HG03439 (cell line): ENCODE measurements at regions not wholly inside any gene's neighbourhood (a gene's known extent, or its start where the extent isn't known, plus 50 kb on each side); places are given as distances from the start of the nearest gene placed in this dataset.

Experiments used
- ATAC-seq: cut with Tn5 transposase; IDR thresholded peaks from one replicate; pipeline ENCODE4 v1.9.1; 2021; ENCODE audit warnings: mild to moderate bottlenecking, moderate library complexity; ENCODE audit not compliant: unreplicated experiment

DNA sequence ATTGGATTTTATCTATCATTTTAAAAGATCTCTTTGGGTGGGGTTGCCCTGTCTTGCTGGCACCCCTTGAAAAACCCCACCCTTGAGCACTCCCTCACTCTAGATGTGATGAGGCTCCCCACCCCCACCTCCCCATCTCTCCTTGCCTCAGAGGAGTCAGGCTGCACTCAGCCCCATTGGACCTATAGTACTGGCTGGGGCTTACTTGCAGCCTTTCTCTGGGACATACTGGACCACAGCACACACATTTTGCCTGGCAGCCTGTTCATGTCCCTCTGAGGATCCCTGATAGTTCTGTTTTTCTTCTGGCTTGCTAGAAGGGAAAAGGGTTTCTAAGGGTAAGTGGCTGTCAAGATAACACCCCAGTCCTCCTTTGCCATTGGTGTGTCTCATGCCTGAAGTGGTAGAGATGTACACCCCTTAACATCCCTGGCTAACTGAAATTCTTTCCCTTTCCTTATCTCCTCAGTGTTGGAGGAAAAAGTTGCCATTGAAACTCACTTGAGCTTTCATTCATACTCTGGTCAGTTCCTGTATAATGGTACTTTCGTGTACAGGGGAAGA is 553.4 kb upstream of the CITED2 start:
- ATAC-seq = no peak

DNA sequence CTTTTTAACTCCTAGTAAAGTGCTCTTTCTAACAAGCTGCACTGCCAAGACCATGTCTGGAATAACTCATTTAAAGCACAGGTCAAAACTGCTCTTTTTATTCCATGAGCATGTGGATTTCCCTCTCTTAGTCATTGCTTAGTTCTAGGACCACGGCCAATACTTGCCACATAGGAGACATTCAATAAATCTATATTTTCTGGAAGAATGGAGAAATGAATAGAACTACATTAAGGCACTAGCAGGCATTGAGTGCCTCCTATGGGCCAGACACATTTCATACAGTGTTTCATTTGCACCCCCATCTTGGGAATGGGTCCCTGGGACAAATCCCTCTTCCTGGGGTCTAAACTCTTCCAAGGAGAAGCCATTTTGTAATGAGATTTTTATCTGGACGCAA is 552.8 kb upstream of the CITED2 start:
- no peak for ATAC-seq

DNA sequence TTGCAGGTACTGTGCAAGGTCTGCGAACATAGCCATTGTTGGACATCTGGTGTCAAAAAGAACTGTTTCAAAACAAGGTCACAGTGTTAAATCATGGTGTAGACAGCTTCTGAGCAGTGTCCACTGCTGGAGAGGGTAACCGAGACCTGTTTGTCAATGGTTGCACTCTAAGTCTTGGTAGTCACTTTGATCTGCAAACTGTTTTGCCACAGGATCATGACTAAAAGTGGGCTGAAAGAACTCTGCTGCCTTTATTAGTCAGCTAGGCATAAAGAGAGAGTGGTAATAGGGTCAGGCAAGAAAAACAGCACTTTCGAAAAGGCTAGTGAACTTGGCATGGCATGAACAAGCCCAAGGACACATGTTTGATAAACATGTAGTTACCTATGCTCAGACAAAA is 552.3 kb upstream of the CITED2 start:
- no peak for ATAC-seq

DNA sequence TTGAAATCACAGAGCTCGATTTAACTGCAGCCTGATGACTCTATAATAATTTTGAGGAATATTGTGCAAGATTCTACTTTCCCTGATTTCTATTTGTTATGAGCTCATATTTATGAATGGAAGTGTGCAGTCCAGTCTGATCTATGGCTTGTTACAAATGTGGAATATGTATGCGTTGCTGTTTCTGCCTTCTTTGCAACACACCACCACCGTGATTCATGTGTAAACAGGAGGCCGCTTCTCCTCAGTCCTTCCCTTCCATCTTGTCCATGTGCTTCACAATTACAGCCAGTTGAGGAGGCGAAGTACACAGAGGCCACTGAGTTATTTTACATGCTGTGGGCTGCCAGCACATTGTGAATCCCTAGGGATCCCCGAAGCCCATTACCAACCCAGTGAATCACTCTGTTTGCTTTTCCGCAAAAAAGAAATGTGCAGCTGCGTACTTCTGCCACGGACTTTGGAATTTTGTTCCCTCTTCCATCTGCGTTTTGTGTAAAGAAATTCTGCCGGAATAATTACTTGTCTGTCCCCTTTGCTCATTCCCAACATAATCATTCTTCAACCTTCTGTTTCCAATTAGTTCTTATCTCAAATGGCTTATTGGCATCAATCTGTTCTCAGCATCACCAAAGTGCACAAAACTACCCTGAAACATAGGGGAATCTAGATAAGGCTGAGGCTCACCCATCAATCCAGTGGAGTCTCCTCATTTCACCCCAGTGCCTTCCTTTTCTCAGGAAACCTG is 551.6 kb upstream of the CITED2 start:
- no peak for ATAC-seq

DNA sequence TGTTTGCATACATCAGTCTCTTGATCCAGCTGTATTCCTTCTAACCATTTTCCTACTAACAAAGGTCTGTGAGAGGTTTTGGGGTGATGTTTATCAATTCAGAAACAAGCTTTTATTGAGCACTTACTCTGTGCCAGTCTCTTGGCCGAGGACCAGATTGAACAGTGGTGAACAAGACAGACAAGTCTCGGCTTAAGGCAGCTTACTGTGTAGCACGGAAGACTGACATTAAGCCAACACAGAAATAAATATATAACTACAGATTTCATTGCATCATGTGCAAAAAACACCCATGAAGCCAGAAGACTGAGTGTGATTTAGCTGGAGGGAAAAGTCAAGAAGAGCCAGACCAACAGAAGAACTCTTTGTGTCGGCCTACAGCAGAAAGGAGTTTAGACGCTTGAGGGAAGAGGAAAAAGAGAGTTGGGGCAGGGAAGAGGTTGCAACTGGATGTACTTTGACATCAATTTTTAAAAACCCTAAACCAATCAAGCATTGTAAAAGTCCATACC is 549.6 kb upstream of the CITED2 start:
- no peak for ATAC-seq

DNA sequence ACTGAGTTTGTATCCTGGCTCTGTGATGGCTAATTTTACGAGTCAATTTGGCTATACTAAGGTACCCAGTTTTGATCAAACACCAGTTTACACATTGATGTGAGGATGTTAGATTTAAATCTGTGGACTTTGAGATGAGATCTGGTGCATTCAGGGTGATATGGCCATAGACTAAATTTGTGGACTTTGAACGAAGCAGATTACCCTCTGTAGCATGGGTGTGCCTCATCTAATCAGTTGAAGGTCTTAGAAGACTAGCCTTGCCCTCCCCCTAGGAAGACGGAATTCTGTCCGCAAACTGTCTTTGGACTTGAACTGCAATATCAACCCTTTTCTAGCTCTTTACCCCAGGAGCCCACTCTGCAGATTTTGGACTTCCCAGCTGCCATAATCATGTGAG is 547.8 kb upstream of the CITED2 start:
- no peak for ATAC-seq

DNA sequence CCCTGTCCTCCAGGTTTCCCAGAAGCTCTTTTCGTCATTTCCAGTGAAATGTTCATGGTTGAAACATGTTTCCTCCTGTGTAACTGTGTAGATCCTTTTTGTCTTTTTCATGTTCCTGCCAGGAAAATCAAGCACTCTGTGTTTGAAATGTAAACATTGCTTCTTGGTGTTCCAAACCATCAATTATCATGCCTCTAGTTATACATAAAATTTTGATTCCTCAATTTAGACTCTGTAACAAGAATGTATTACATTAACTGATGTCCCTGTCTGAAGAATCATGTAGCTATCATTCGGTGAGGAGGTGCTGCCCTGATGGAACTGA is 546.3 kb upstream of the CITED2 start:
- ATAC-seq = no peak

DNA sequence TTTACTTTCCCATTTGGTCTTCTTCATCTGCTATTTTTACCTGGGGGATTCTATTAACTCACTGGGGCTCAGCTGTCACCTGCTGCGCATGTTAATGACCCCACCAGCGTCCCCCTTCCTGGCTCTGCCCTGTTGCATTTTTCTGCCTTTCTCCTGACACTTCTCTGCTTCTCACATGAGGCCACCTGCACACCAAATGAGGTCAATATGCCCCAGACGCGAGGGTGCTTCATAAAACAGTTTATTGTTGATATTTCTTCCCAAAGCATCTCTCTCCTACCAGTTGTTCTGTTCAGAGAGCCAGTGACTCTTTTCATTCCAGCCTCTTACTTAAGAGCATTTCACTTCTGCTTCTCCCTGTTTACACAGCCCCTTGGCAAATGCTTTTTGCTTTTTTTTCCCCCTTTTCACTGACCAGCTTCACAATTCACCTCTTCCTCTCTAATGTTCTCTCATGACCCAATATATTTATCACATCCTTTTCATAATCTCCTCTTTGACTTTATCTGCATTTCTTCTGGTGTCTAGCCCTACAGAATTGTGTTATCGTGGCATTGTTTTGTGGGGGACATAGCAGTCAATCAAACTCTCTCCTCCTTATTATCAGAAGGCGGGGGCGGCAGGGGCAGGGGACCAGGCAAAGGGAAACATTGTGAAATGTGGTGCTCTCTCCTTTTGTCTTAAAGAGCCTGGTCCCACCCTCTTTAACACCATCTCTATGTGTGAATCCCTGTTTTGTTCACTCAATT is 545.8 kb upstream of the CITED2 start:
- ATAC-seq = no peak

DNA sequence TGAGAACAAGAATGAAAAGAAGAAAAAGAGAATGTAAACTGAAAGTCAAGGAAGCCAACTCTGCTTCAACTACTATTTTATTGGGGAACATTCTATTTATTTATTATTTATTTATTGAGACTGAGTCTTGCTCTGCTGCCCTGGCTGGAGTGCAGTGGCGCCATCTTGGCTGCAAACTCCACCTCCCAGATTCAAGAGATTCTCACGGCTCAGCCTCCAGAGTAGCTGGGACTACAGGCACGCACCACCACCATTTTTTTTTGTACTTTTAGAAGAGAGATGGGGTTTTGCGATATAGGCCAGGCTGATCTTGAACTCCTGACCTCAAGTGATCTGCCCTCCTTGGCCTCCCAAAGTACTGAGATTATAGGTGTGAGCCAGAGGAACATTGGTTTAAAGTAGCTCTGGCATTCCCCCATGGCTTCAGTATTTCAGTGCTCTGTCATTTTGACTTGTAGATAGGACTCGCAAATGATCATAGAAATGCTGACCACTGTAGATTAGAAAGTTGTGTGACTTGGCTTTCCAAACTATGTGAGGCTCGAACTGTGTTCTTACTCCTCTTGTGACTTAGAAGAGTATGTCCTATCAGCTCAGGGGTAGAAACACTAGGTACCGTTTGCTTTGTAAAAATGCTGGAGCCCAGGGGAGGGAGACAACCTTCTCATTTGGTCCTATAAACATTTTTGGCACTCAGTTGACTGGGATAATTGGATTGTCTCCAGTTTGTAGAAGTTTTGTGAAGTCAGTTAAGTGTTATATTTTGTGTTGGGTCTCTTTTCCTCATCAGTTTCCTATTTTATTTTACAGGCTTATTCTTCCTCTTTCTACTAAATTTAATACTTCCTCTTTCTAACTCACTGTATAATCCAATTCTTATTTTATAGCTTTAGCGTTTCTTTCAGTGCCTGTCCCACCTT is 544.9 kb upstream of the CITED2 start:
- ATAC-seq = no peak

DNA sequence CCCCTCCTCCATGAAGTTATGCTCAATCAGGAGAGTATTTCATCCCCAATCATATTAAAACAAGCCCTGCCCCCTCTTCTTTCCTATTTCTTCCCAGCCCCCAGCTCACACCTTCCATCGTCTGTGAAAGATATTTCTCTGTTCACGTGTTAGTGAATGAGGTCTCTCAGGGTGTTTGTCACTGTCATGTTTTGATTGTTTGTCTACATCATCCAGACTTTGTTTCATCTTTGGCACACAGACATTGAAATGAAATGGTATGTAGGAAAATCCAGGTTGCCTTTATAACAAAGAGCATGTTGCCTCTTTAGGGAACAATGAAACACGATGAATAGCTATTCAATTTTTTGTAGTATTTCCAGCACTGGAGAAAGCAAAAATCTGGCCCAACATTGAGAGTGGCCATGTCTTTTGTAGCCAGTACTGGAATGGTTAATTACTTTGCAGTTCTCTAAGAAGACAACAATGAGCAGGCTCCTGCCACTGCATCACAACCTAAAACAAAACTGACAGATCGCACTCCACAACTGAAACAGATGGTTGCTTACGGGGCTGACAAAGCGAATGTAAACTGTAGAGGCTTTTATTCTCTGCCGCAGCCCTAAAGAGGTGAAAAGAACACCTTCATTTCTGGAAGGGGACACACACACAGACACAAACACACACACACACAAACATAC is 543.6 kb upstream of the CITED2 start:
- no peak for ATAC-seq

DNA sequence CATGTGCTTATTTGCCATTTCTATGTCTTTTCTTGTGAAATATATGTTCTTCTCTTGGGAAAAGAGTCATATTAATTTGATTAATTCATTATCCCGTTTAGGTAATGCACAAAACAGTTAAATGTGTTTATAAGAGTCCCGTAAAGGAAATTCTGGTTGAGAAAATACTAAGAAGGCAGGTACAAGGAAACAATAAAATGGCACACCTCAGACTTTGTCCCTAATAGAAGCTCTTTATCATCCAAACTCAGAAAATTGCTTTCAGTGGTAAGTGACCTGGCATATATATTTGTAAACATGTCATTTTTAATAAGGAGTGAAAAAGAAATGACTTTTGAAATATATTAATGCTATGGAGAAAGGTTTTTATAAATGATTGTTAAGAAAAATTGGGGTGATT is 540.5 kb upstream of the CITED2 start:
- ATAC-seq = no peak

DNA sequence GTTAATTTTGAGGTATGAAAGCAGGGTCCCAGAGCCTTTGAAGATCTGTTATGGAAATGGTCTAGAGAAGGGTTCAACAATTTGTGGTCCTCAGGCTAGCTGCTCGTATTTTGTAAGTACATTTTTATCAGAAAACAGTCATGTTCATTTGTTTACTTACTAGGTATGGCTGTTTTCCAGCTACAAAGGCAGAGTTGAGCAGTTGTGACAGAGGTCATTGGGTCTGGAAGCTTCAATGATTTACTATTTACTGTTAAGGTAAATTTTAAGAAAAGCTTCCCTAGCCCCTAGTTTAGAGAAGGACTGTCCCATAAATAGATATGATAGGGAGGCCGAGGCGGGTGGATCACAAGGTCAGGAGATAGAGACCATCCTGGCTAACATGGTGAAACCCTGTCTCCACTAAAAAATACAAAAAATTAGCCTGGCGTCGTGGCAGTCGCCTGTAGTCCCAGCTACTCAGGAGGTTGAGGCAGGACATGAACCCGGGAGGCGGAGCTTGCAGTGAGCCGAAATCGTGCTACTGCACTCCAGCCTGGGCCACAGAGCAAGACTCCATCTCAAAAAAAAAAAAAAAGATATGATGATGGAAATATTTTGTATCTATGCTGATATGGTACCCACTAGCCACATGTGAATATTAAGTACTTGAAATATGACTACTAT is 538.4 kb upstream of the CITED2 start:
- ATAC-seq = no peak

DNA sequence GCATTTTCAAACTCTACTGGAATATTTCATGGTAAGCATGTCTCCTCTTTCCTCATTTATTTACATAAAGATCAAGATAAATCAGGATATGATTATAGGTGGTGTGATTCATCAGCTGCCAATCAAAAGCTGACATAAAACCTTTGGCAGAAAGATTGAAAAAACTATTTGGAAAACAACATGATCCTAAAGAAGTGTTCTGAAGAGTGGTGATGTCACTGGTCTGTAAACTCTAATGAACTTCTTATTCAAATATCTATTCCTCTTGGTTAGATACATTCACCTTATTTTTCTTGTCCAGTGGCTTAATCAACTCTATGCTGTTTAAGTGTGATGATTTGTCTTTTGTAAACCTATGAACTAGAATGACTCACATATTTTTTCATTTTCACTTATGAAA is 535.5 kb upstream of the CITED2 start:
- ATAC-seq = no peak

DNA sequence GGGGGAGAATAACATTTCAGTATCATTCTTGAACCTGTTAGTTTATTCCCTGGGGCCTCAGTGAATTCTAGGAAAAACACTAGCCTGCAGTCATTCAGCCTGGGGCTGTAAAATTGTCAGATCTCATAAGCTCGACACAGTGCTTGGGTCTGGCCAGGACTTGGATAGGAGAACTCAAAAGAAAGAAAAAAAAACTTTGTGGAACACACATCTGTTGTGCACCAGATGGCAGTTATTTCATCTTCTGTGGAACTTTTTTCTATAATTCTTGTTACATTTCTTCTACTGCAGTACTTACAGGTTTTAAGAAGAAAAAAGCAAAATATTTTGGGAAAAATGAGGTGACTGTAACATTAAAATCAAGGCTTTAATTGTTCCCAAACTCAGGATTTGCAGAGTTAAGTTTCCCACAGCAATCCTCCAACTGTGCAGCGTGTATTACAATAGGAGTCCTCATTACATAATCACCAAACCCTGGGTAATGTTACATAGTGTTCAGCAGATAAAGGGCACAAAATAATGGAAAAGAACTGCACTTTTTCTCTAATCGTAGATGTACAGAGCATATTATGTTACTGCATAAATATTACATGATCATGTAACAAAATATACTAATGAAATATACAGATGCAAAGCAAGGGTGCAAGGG is 531.1 kb upstream of the CITED2 start:
- no peak for ATAC-seq

DNA sequence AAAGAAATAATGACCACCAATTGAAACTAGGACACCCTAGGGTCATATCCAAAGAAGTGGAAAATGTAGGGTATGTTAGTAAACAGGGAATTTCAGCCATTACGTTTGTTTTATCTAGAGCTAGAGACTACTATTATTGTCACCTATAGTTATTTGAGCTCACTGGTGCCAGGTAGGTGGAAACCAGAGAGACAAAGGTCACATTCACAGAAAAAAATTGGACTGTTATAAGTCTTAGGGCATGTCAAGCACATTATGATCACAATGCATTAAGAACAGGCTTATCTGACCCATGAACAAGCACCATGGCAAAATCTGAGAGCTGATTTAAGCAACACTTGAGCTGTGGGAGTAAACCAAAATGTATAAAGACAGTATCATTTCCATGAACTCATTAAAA is 530.1 kb upstream of the CITED2 start:
- no peak for ATAC-seq

DNA sequence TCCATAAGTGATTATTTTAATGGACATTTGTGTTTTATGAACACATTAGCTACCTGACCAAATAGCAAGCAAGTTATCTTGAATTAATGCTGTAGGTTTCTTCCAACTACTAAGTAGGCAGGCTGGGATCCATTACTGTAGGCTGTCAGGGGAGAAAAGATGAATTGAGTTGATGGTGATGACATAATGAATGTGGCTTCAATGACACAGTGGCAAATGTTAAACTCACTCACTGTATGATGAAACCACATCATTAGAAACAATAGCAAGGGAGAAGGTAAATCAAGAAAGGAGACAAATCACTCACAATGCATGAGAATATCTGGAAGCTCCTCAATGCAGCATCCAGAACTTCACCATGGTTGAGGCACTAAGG is 529.7 kb upstream of the CITED2 start:
- no peak for ATAC-seq

DNA sequence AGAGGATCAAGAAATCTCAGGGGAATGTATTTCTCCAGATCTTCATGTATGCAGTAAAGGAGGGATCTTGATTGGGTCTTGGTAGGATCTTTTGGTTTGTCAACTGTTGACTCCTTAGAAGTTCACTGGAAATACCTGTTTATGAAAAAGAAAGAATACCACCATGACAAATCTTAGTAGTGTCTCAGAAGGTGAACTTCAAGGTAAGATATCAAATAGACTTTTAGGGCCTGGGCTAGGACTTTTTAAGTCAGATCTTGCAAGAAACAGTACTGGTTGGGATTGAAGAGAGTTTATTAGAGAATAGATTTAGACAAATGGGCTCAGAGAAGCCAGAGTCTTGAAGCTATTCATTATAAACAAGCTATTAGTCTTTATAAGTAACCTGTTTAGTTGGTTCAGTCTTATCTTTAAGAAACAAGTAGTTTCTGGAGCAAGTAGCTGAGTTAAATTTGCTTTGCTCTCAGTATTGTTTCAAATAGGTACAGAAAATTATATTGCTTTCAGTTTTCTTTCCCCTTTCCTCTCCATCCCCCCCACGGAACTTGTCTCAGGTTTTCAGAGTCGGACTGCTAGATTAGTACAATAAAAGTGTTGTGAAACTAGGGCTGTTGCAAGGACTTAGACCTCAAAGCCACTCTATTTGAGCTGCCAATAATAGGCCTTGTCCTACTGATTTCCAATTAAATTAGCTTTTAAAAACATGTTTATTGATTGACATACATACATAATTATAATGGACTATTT is 529.1 kb upstream of the CITED2 start:
- peak; percentile 97 for ATAC-seq

DNA sequence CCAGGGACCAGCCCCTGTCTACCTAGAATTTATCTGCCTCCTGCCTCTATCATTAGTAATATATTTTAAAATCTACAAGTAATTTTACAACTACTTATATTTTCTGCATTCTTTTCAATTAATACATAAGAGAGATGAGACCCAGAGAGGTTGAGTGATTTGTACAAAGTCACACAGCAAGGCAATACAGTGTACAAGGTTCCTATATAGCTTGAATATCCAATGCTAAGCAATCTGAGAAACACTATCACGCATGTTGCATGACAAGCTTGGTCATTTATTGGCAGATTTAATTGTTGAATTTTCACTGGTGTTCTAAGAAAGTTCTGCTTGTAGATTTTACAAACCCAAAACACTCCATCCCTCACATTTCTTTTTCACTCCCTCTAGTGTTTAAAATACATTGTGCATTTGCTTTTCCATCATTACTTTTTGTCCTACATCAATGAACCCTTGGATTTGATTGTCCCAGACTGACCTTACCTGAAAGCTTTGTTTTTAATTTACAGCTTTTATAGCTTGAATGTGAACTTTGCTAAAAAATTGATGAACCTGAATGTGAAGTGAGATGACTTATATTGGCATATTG is 520.9 kb upstream of the CITED2 start:
- no peak for ATAC-seq

DNA sequence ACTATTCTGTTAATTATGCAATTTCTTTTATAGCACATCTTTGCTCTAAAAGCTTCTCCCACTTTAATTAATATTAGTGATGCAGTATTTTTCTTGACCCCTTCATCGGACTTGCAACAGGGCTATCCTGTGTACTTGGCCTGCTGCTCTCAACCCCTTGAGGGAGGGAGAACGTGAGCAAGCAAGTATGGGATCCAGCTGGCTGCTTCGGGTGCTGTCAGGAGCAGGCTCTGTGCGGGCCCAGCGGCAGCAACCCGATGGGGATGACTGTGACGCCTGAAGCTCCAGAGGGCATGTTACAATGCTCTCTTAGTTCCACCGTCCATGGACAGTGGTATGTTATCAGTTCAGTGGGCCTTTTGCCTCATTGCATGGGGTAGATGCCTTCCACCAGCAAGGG is 519.8 kb upstream of the CITED2 start:
- no peak for ATAC-seq
